Natural killer cell (primary cell): ENCODE measurements at regions not wholly inside any gene's neighbourhood (a gene's known extent, or its start where the extent isn't known, plus 50 kb on each side); places are given as distances from the start of the nearest gene placed in this dataset.
"Not testable (repeated sequence)": the region's sequence is repeated elsewhere in the genome, so short reads cannot be mapped to it uniquely, and the experiment has no call there.

Experiments
- ATAC-seq, 3 donors: fragments of 150-1000 bp in 2 of 3; fragments of 200-7000 bp in 1 of 3; cut with Tn5 transposase; 1 replicate in 1 of 3; 2 replicates in 2 of 3; pipeline ENCODE4 v1.10.0; 2021; ENCODE audit warnings: mild to moderate bottlenecking in 2 of 3, moderate library complexity in 2 of 3
- DNase-seq, 2 donors: peaks; one replicate each; pipeline versions ENCODE4 v3.0.0 to v3.0.0-alpha.2; 2013 to 2021; ENCODE audit warnings: mixed read lengths in 1 of 2
- H3K27ac ChIP-seq: one replicate; pipeline ENCODE4 v1.5.1; 2013; ENCODE audit warnings: mild to moderate bottlenecking, low read length
- H3K27me3 ChIP-seq: one replicate; pipeline ENCODE4 v1.6.1; 2013; ENCODE audit warnings: low read length; ENCODE audit not compliant: control insufficient read depth, insufficient read depth
- H3K36me3 ChIP-seq: one replicate; pipeline ENCODE4 v1.6.1; 2013; ENCODE audit warnings: low read length; ENCODE audit not compliant: control insufficient read depth, insufficient read depth
- H3K4me1 ChIP-seq: one replicate; pipeline ENCODE4 v1.6.1; 2013; ENCODE audit warnings: low read length; ENCODE audit not compliant: control insufficient read depth, insufficient read depth
- H3K4me3 ChIP-seq: one replicate; pipeline ENCODE4 v1.5.1; 2013; ENCODE audit warnings: low read length
- H3K9me3 ChIP-seq: one replicate; pipeline ENCODE4 v1.6.1; 2013; ENCODE audit warnings: low read length; ENCODE audit not compliant: control insufficient read depth, insufficient read depth
- H3K27ac Mint-ChIP-seq, 2 donors: one replicate each; pipeline ENCODE4 v1.8.0; 2022; ENCODE audit warnings: mild to moderate bottlenecking in 2 of 2, mixed read lengths in 2 of 2, moderate library complexity in 1 of 2
- H3K27me3 Mint-ChIP-seq, 2 donors: one replicate each; pipeline ENCODE4 v1.8.0; 2022; ENCODE audit warnings: low read depth in 2 of 2, mixed read lengths in 2 of 2
- H3K36me3 Mint-ChIP-seq: one replicate; pipeline ENCODE4 v1.8.0; 2022; ENCODE audit warnings: mixed read lengths
- H3K4me1 Mint-ChIP-seq, 2 donors: one replicate each; pipeline ENCODE4 v1.8.0; 2022; ENCODE audit warnings: mixed read lengths in 2 of 2
- H3K4me3 Mint-ChIP-seq: one replicate; pipeline ENCODE4 v1.8.0; 2022; ENCODE audit warnings: mild to moderate bottlenecking, moderate library complexity, mixed read lengths
- H3K9me3 Mint-ChIP-seq, 2 donors: one replicate each; pipeline ENCODE4 v1.8.0; 2022; ENCODE audit warnings: mixed read lengths in 2 of 2
- WGBS: methylation state at CpG from one replicate; pipeline ENCODE4 v1.1.7; 2013; ENCODE audit warnings: missing lambda C conversion rate; ENCODE audit not compliant: insufficient coverage; 5-methylcytosine and 5-hydroxymethylcytosine counted together
- intact Hi-C: fragments of 100-400 bp; cut with micrococcal nuclease; formaldehyde crosslinking; loops from one replicate; pipeline ENCODE4 v1.14.2; 2022
- TF ChIP-seq, protein P1 (sequence below): fragments of 200-600 bp; IDR thresholded peaks from one replicate; pipeline ENCODE4 v1.8.0; 2022; ENCODE audit warnings: antibody characterized with exemption

- no peak overlapping the region for H3K27ac ChIP-seq
- intact Hi-C loops: no loop called here
- H3K27me3 ChIP-seq: no peaks in the 10 kb centered on the region
- no peak overlapping the region for H3K4me3 Mint-ChIP-seq
- H3K4me1 Mint-ChIP-seq: no peaks in the 10 kb centered on the region
- no peak overlapping the region for H3K4me3 ChIP-seq
- H3K9me3 ChIP-seq: no peaks in the 10 kb centered on the region
- TF ChIP-seq, protein P1, sequence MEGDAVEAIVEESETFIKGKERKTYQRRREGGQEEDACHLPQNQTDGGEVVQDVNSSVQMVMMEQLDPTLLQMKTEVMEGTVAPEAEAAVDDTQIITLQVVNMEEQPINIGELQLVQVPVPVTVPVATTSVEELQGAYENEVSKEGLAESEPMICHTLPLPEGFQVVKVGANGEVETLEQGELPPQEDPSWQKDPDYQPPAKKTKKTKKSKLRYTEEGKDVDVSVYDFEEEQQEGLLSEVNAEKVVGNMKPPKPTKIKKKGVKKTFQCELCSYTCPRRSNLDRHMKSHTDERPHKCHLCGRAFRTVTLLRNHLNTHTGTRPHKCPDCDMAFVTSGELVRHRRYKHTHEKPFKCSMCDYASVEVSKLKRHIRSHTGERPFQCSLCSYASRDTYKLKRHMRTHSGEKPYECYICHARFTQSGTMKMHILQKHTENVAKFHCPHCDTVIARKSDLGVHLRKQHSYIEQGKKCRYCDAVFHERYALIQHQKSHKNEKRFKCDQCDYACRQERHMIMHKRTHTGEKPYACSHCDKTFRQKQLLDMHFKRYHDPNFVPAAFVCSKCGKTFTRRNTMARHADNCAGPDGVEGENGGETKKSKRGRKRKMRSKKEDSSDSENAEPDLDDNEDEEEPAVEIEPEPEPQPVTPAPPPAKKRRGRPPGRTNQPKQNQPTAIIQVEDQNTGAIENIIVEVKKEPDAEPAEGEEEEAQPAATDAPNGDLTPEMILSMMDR: no peak
- no peaks in the 10 kb centered on the region for H3K36me3 ChIP-seq
- 82% methylated on average over 5 of the region's 5 CpGs for WGBS
- H3K27me3 Mint-ChIP-seq: peaks cover 6% of the 10 kb centered on the region in 2 donors
- no peak for ATAC-seq
- H3K9me3 Mint-ChIP-seq: no peaks in the 10 kb centered on the region
- DNase-seq: no peak
- no peaks in the 10 kb centered on the region for H3K36me3 Mint-ChIP-seq
- H3K4me1 ChIP-seq: no peaks in the 10 kb centered on the region
- H3K27ac Mint-ChIP-seq: no peak overlapping the region
Observed at GRCh38 chr13:31385540-31385939, 185.8 kb downstream of the B3GLCT start.

GRCh38 chr13:31394506-31394905 lies 194.7 kb downstream of the B3GLCT start:
- ATAC-seq (no peak), DNase-seq (no peak)
- peaks cover 3 to 4% of the 10 kb centered on the region in 2 donors for H3K9me3 Mint-ChIP-seq
- H3K9me3 ChIP-seq: peaks cover 4% of the 10 kb centered on the region
- H3K27ac ChIP-seq: no peak overlapping the region
- no peaks in the 10 kb centered on the region for H3K4me1 Mint-ChIP-seq
- H3K4me3 ChIP-seq: no peak overlapping the region
- TF ChIP-seq, protein P1: no peak
- H3K4me3 Mint-ChIP-seq: no peak overlapping the region
- H3K27ac Mint-ChIP-seq: no peak overlapping the region
- WGBS: 39% methylated on average over 4 of the region's 4 CpGs
- no peaks in the 10 kb centered on the region for H3K4me1 ChIP-seq
- H3K36me3 Mint-ChIP-seq: no peaks in the 10 kb centered on the region
- no peaks in the 10 kb centered on the region for H3K27me3 Mint-ChIP-seq
- intact Hi-C loops: no loop called here
- no peaks in the 10 kb centered on the region for H3K27me3 ChIP-seq
- H3K36me3 ChIP-seq: no peaks in the 10 kb centered on the region

DNA sequence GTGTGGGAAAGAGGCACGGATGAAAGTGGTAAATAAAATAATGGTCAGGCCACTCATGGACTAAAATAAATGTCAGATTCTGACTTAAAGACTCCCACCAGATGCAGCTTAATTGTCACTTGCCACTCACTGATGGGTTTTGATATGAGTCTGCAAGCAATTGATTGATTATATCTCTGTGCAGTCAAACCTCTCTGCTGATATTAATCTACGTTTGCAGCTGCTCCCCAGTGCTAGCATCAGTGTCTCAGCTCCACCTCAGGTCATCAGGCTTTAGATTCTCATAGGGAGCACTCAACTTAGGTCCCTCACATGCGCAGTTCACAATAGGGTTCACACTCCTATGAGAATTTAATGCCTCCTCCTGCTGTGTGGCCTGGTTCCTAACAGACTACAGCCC lies 195.3 kb downstream of the B3GLCT start:
- Mint-ChIP-seq H3K36me3 (peaks cover 5% of the 10 kb centered on the region), H3K27me3 (no peaks in the 10 kb centered on the region), H3K4me3 (no peak overlapping the region), H3K27ac (no peak overlapping the region), H3K9me3 (peaks cover 4 to 6% of the 10 kb centered on the region in 2 donors), H3K4me1 (no peaks in the 10 kb centered on the region)
- Histone ChIP-seq H3K9me3 (peaks cover 4% of the 10 kb centered on the region), H3K27me3 (no peaks in the 10 kb centered on the region), H3K36me3 (no peaks in the 10 kb centered on the region), H3K4me1 (no peaks in the 10 kb centered on the region), H3K27ac (no peak overlapping the region), H3K4me3 (no peak overlapping the region)
- DNase-seq (no peak), ATAC-seq (no peak)
- TF ChIP-seq, protein P1: no peak
- 81% methylated on average over 3 of the region's 3 CpGs for WGBS
- intact Hi-C loops: no loop called here

DNA sequence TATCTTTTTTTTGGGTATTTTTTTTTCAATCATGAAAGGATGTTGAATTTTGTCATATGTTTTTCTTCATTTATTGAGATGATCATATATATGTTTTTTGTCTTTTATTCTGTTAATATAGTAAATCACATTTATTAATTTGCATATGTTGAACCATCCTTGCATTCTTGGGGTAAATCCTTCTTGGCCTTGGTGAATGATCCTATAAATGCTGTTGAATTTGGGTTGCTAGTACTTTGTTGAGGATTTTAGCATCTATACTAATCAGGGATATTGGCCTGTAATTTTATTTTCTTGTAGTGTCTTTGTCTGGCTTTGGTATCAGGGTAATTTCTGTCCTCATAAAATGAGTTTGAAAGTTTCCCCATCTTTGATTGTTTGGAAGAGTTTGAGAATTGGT lies 199.9 kb downstream of the B3GLCT start:
- H3K4me3 ChIP-seq: no peak overlapping the region
- TF ChIP-seq, protein P1: no peak
- no peaks in the 10 kb centered on the region for H3K27me3 ChIP-seq
- Mint-ChIP-seq H3K27ac (no peak overlapping the region), H3K36me3 (peaks cover 19% of the 10 kb centered on the region), H3K4me3 (no peak overlapping the region), H3K4me1 (no peaks in the 10 kb centered on the region), H3K9me3 (peaks cover 6 to 10% of the 10 kb centered on the region in 2 donors), H3K27me3 (peaks cover 0 to 12% of the 10 kb centered on the region in 2 donors)
- no peaks in the 10 kb centered on the region for H3K36me3 ChIP-seq
- DNase-seq: no peak
- peaks cover 4% of the 10 kb centered on the region for H3K9me3 ChIP-seq
- ATAC-seq: no peak
- no peaks in the 10 kb centered on the region for H3K4me1 ChIP-seq
- H3K27ac ChIP-seq: no peak overlapping the region
- intact Hi-C loops: no loop called here

DNA sequence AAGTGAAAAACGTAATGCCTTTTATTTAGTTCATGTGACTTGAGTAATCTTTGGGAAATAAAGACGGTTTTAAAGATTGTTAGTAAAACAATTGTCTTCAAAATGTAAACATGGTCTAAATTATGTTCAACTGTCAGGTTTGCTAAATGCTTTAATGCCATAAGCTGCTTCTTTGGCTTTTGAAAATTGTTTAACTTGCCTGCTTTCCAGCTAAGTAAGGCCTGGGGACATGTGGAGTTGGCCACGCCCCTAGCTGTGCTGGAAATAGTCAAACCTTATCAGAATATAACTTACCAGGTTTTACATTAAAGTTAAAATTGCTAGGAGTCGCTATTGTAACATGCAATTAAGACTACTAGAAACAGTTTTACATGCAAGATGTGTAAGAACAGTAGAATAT lies 203.9 kb downstream of the B3GLCT start:
- DNase-seq, H3K27me3 ChIP-seq, H3K4me1 Mint-ChIP-seq, H3K4me1 ChIP-seq, H3K9me3 ChIP-seq, ATAC-seq, H3K27ac Mint-ChIP-seq, intact Hi-C loops, H3K27ac ChIP-seq, H3K4me3 Mint-ChIP-seq, H3K36me3 ChIP-seq, H3K4me3 ChIP-seq, H3K9me3 Mint-ChIP-seq: not testable (repeated sequence)
- WGBS: 89% methylated on average over 2 of the region's 4 CpGs
- Mint-ChIP-seq H3K36me3 (peaks cover 19% of the 10 kb centered on the region), H3K27me3 (peaks cover 0 to 18% of the 10 kb centered on the region in 2 donors)
